HG03520 (cell line): ENCODE measurements at regions not wholly inside any gene's neighbourhood (a gene's known extent, or its start where the extent isn't known, plus 50 kb on each side); places are given as distances from the start of the nearest gene placed in this dataset.

ENCODE experiments used
- ATAC-seq: cut with Tn5 transposase; IDR thresholded peaks from one replicate; pipeline ENCODE4 v1.9.1; 2021; ENCODE audit warnings: mild to moderate bottlenecking, moderate library complexity; ENCODE audit not compliant: unreplicated experiment

DNA sequence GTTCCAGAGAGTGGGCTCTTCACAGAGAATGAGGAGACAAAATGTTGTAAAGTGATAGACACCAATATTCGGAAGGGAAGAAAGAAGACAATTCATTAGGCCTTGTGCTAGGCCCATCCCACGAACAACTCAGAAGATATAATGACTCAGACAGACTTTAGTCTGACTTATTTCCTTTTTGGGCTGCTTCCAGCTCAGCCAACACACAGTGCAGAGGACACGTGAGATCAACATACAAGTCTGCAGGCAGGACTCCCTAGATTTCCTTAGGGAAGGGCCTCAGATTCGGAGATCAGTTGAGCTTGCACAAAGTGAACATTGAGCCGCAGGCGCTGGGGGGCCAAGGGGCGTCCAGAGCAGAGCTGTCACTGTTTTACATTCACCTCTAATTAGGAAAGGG lies 290.7 kb upstream of the TENM3 start:
- no peak for ATAC-seq

GRCh38 chr4:181956512-181956911 lies 286.7 kb upstream of the TENM3 start:
- ATAC-seq, result no peak

GRCh38 chr4:181957088-181957487 lies 286.1 kb upstream of the TENM3 start:
- no peak for ATAC-seq

DNA sequence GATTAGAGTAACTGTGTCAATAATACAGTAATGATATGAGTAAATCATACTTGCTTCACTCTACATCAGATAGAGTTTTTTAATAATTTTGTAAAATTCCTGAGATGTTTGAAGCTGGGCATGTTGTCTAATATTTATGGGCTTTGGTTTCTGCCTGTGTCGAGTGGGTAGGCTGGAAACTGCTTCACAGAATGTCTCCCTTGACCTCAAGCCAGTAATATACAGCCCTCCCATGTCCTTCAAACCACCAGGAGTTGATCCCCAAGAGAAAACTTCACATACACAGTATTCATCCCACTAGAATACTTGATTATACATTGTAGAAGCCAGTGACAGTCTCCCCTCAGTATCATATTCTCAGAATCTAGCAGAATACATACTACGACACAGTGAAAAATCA lies 284.8 kb upstream of the TENM3 start:
- no peak for ATAC-seq

DNA sequence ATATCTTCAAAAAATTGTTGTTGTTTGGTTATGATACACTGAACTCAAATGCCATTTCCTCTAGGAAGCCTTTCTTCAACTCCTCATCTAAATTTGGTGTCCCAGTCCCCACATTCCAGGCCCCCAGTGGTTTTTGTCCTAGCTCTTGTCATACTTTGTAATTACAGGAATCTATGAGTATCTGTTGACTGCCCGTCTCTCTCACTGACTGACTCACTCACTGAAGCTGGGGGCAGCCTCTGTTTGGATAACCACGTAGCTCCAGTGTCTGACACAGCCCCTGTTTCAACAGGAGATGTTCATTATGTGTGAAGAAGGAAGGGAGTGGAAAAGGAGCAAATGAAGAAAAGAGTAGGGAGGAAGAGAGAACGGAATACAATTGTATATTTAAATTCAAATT lies 284.1 kb upstream of the TENM3 start:
- ATAC-seq, result no peak

DNA sequence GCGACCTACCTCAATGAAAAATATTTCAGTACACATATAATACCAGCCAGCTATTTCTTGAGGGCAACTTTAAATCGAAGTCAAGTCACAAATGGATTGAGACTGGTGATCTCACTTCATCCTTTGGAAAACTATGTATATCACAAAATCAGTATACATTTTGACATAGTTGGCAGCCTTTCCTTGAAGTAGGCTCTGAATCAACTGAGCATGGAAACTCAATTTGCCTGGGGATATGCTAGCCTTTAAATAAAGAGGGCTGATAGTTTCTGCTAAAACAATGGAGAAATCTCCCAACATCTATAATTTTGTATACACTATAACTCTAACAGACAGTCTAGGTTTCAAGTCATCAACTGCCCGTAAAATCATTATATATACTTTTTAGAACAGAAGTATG lies 282.8 kb upstream of the TENM3 start:
- no peak for ATAC-seq

- no peak for ATAC-seq
Measured at GRCh38 chr4:181962321-181962720, 280.9 kb upstream of the TENM3 start.

- no peak for ATAC-seq
Measured at GRCh38 chr4:181964731-181965130, 278.5 kb upstream of the TENM3 start.

GRCh38 chr4:181966104-181966551 lies 277.1 kb upstream of the TENM3 start:
- no peak for ATAC-seq

- no peak for ATAC-seq
Measured at GRCh38 chr4:181967401-181967800, 275.8 kb upstream of the TENM3 start.

DNA sequence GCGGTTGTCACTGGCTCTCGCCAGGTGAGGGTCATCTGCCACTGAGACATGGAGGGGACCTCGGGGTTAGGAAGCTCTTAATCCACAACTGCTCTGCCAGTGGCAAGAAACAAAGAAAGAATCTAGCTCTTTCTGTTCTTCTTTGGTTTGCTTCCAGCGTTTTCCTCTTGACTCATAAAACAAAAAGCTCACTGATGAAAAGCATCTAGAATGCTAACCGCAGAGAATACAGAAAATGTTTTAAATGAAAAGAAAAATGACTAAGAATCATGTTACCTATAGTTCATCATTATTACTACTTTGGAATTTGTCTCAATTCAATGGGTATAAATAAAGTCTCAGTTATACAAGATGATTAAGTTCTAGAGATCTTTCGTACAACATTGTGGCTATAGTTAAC lies 274.8 kb upstream of the TENM3 start:
- ATAC-seq, result no peak

- no peak for ATAC-seq
Measured at GRCh38 chr4:181969151-181969550, 274.1 kb upstream of the TENM3 start.

DNA sequence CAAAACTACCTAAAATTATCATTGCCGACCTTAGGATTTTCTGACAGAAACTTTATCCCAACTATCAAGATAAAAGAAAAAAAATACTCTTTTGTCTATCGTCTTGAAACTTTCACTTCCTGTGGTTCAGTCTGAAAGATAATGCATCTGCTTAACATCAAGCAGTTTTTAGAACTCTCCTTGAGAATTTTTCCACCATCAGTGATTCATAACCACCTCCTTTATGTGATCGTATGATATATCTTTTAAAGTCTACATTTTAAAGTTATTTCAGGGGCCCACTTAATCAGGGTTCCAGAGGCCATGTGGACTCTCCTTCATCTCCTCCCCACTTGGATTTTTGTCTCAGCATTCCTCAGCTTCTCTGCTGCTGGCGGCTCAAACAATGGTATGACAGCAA lies 272.8 kb upstream of the TENM3 start:
- no peak for ATAC-seq

- ATAC-seq, result peak; percentile 68
Measured at GRCh38 chr4:181971411-181971810, 271.8 kb upstream of the TENM3 start.

DNA sequence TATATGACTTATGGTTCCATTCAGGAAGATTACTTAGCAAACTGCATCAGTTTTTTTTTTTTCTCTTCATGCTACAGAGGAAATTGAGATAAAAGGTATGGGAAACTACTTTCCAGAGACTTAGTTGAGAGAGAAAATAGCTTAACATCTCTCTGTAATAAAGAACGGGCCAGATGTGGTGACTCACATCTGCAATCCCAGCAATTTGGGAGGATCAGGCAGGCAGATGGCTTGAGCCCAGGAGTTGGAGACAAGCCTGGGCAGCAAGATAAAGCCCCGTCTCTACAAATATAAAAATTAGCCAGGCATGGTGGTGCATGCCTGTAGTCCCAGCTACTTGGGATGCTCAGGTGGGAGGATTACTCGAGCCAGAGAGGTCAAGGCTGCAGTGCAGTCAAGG lies 271.2 kb upstream of the TENM3 start:
- ATAC-seq, result no peak

DNA sequence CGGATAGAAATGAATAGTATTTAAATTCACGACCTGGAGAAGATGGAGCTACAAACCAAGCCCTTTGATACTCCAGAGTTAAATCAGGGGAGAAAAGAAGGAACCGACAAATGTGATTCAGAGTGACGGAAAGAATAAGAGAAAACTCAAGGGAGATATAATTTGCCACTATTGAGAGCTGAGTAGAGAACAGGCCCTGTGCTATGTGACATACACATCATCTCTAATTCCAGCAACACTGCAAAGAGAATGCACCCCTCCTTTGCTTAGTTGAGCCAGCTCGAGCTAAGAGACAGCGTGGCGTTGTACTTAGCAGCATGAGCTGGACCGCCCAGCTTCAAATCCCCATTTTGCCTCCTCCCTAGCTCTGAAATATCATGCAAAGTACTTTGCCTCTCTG lies 266.4 kb upstream of the TENM3 start:
- no peak for ATAC-seq

- no peak for ATAC-seq
Measured at GRCh38 chr4:181982437-181982836, 260.8 kb upstream of the TENM3 start.

DNA sequence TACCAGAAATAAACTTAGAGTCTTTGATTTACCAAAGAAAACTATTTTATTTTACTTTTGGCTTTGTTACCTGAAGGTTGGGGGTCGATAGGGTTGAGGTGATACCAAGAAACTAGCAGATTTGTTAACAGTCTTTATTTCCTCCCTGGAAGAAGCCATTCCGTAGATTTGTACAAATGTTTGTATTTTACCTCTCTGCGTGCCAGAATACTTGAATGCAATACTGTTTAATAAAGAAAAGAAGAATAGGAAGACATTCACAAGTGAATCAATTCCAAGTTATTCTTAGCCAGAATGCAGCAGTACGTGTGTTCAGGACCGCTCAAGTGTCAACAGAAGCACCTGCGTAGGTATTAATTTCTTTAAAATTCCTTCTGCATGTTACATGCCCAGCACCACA lies 260.3 kb upstream of the TENM3 start:
- ATAC-seq, result no peak

- no peak for ATAC-seq
Measured at GRCh38 chr4:181987392-181987791, 255.8 kb upstream of the TENM3 start.

- no peak for ATAC-seq
Measured at GRCh38 chr4:181989071-181989470, 254.1 kb upstream of the TENM3 start.

DNA sequence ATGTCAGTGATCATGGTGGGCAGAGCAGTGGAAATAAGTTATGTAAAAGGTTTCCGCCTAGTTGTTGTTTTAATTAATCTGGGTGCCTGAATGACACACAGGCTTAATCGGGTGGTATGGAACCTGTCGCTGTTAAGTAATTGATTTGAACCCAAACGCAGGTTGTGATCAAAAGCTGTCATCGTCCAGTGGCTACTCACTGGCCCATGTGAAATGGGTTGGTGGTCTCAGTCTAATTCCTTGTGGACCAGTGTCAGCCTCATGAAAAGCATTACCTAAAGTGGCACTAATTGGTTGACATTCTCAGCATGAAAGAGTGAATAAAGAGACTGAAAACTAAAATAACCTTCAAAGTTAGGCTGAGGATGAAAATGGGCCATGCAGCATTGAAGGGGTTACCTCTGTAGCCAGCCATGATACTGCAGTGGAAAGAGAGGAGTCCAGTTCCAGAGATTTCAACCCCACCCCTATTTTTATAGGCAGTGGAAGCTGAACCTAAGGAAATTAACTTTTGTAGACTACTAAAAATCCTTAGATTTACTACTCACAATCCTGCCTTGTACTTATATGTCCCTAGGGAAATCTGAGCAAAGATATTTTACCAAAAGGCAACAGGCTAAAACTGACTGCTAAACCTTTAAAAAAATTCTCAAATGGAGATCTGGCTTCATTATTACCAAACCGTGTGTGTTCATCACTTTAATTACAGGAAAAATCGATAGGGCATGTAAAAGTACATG lies 251.7 kb upstream of the TENM3 start:
- ATAC-seq, result no peak

DNA sequence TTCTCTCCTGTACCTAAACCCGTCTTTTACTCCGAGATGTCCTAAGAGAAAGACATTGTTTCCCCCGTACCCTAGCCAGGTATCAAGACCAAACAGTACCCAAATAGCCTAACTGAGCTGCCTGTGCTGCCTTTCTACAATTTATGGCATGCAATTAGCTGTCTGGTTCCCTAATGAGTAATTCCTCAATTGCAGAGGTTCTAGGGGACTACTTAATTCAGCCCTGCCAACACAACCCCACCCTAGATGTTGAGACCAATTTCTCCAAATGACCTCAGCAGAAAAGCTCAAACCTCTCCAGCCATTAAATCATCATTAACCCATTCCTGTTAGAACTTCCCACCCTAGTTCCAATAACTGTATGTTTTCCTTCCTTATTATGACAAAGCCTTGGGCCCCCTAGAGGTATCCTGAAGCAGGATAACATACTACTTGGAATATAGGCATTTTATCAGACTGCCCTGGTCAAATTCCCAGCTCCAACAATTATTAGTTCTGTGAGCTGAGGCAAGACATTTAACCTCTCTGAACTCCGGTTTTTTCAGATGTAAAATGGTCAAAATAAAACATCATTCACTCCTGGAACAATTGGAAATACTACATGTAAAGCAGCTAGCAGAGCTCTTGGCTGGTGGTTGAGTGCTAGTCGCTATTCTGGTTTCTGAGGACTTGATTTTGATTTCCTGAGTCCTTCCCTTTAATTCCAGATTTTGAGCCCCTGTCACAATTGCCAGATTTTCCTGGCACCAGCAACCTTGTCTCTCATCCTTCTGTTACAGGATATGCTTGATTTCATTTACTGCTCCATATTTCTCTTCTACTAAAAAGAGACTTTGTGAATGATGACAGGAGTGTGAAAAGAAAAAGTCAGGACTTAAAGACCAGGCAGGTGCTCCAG lies 244.6 kb upstream of the TENM3 start:
- ATAC-seq, result no peak
